SJCRH30 (cell line): ENCODE measurements at regions not wholly inside any gene's neighbourhood (a gene's known extent, or its start where the extent isn't known, plus 50 kb on each side); places are given as distances from the start of the nearest gene placed in this dataset.
"Not testable (repeated sequence)": the region's sequence is repeated elsewhere in the genome, so short reads cannot be mapped to it uniquely, and the experiment has no call there.

Experiments
- DNase-seq, 2 experiments: peaks; one replicate each; pipeline ENCODE4 v3.0.0-alpha.2; 2015 to 2020
- H3K27ac ChIP-seq: fragments of 250-450 bp; sonication (Bioruptor Pico); 2 replicates; pipeline ENCODE4 v1.5.1; 2020; ENCODE audit warnings: mild to moderate bottlenecking, moderate library complexity
- H3K27me3 ChIP-seq: fragments of 250-450 bp; sonication (Bioruptor Pico); 2 replicates; pipeline ENCODE4 v1.5.1; 2020; ENCODE audit warnings: mild to moderate bottlenecking, moderate library complexity
- H3K36me3 ChIP-seq: fragments of 250-450 bp; sonication (Bioruptor Pico); 2 replicates; pipeline ENCODE4 v1.5.1; 2020; ENCODE audit warnings: mild to moderate bottlenecking, moderate library complexity
- H3K4me1 ChIP-seq: fragments of 250-450 bp; sonication (Bioruptor Pico); 2 replicates; pipeline ENCODE4 v1.5.1; 2020; ENCODE audit warnings: mild to moderate bottlenecking, moderate library complexity
- H3K4me3 ChIP-seq: fragments of 250-450 bp; sonication (Bioruptor Pico); 2 replicates; pipeline ENCODE4 v1.5.1; 2020; ENCODE audit warnings: mild to moderate bottlenecking, moderate library complexity
- H3K9me3 ChIP-seq: fragments of 250-450 bp; sonication (Bioruptor Pico); replicated peaks from 2 replicates; pipeline ENCODE4 v1.5.1; 2020; ENCODE audit warnings: mild to moderate bottlenecking, moderate library complexity

GRCh38 chr5:122515210-122515609, 203.2 kb downstream of the SNCAIP start:
- peak overlapping the region; percentile 39 for H3K4me3 ChIP-seq
- H3K27me3 ChIP-seq, H3K36me3 ChIP-seq, H3K4me1 ChIP-seq, DNase-seq, H3K9me3 ChIP-seq, H3K27ac ChIP-seq: not testable (repeated sequence)

GRCh38 chr5:122515709-122516431, 203.8 kb downstream of the SNCAIP start:
- H3K36me3 ChIP-seq, result no peaks in the 10 kb centered on the region
- no peak overlapping the region for H3K27ac ChIP-seq
- H3K9me3 ChIP-seq, result no peaks in the 10 kb centered on the region
- no peaks in the 10 kb centered on the region for H3K4me1 ChIP-seq
- DNase-seq, result peak; percentile 45 to 81
- H3K27me3 ChIP-seq, result no peaks in the 10 kb centered on the region
- peak overlapping the region; percentile 39 for H3K4me3 ChIP-seq

GRCh38 chr5:122516432-122516743, 204.4 kb downstream of the SNCAIP start:
- H3K4me3 ChIP-seq, result no peak overlapping the region
- H3K27ac ChIP-seq, result no peak overlapping the region
- H3K36me3 ChIP-seq, result no peaks in the 10 kb centered on the region
- no peaks in the 10 kb centered on the region for H3K27me3 ChIP-seq
- H3K4me1 ChIP-seq, result no peaks in the 10 kb centered on the region
- no peaks in the 10 kb centered on the region for H3K9me3 ChIP-seq
- DNase-seq, result no peak

- H3K4me3 ChIP-seq, result no peak overlapping the region
- H3K27me3 ChIP-seq, result no peaks in the 10 kb centered on the region
- no peaks in the 10 kb centered on the region for H3K4me1 ChIP-seq
- DNase-seq, result no peak
- no peaks in the 10 kb centered on the region for H3K9me3 ChIP-seq
- no peaks in the 10 kb centered on the region for H3K36me3 ChIP-seq
- H3K27ac ChIP-seq, result no peak overlapping the region
These were observed 205.1 kb downstream of the SNCAIP start for GRCh38 chr5:122517091-122517490.

DNA sequence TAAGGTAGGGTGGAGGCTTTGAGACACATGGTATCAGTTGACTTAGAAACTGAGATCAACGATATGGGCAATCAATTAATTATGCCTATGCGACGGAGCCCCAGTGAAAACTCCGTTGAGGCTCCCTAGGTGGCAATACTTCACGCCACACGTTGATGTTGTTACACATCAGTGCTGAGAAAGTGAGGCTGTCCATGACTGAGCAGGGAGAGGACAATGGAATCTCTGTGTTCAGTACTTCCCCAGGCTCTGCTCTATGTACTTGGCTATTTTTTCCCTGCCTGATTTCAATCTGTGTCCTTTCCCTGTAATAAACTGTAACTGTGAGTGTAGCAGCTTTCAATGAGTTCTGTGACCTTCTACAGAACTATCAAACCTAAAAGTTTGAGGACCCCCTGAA, 211.7 kb downstream of the SNCAIP start:
- Histone ChIP-seq H3K4me3 (no peak overlapping the region), H3K27ac (no peak overlapping the region), H3K27me3 (no peaks in the 10 kb centered on the region), H3K9me3 (no peaks in the 10 kb centered on the region), H3K4me1 (no peaks in the 10 kb centered on the region), H3K36me3 (no peaks in the 10 kb centered on the region)
- DNase-seq, result peak in 1 of 2 experiments; percentile 12

DNA sequence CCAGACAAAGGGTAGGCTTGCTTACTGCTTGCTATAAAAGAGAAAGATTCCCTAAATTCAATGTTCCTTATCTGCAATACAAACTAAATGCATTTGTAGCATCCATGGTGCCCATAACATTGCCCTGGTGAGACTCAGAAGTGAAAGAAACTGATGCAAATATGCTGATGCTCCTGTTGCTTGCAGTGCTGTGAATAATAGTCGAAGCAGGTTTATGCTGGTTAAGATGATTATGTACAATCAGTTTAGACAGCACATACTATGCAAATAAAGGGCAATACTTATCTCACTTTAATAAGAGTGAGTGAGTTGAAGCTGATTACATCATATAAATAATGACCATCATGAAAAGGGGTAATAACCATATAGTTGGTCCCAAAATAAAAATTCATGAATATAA, 215.5 kb downstream of the SNCAIP start:
- no peak for DNase-seq
- Histone ChIP-seq H3K4me3 (no peak overlapping the region), H3K9me3 (no peaks in the 10 kb centered on the region), H3K27ac (no peak overlapping the region), H3K36me3 (no peaks in the 10 kb centered on the region), H3K4me1 (no peaks in the 10 kb centered on the region), H3K27me3 (no peaks in the 10 kb centered on the region)

- peak in 1 of 2 experiments; percentile 26 for DNase-seq
- Histone ChIP-seq H3K27ac (no peak overlapping the region), H3K36me3 (no peaks in the 10 kb centered on the region), H3K4me3 (no peak overlapping the region), H3K9me3 (no peaks in the 10 kb centered on the region), H3K27me3 (no peaks in the 10 kb centered on the region), H3K4me1 (no peaks in the 10 kb centered on the region)
These were observed 220.0 kb downstream of the SNCAIP start for GRCh38 chr5:122532035-122532434.

GRCh38 chr5:122533825-122534224, 221.8 kb downstream of the SNCAIP start:
- no peaks in the 10 kb centered on the region for H3K36me3 ChIP-seq
- no peaks in the 10 kb centered on the region for H3K27me3 ChIP-seq
- no peak overlapping the region for H3K4me3 ChIP-seq
- H3K9me3 ChIP-seq, result no peaks in the 10 kb centered on the region
- DNase-seq, result no peak
- no peaks in the 10 kb centered on the region for H3K4me1 ChIP-seq
- H3K27ac ChIP-seq, result no peak overlapping the region

- H3K4me1 ChIP-seq, result no peaks in the 10 kb centered on the region
- no peaks in the 10 kb centered on the region for H3K9me3 ChIP-seq
- H3K27ac ChIP-seq, result no peak overlapping the region
- DNase-seq, result no peak
- H3K36me3 ChIP-seq, result no peaks in the 10 kb centered on the region
- no peak overlapping the region for H3K4me3 ChIP-seq
- H3K27me3 ChIP-seq, result no peaks in the 10 kb centered on the region
These were observed 222.8 kb downstream of the SNCAIP start for GRCh38 chr5:122534829-122535228.

- H3K4me3 ChIP-seq, result no peak overlapping the region
- no peaks in the 10 kb centered on the region for H3K9me3 ChIP-seq
- DNase-seq, result no peak
- no peaks in the 10 kb centered on the region for H3K27me3 ChIP-seq
- no peaks in the 10 kb centered on the region for H3K4me1 ChIP-seq
- H3K27ac ChIP-seq, result no peak overlapping the region
- H3K36me3 ChIP-seq, result no peaks in the 10 kb centered on the region
These were observed 229.4 kb downstream of the SNCAIP start for GRCh38 chr5:122541388-122541787.

GRCh38 chr5:122545986-122546385, 228.9 kb upstream of the SNX2 start:
- no peak for DNase-seq
- no peak overlapping the region for H3K27ac ChIP-seq
- no peaks in the 10 kb centered on the region for H3K4me1 ChIP-seq
- no peaks in the 10 kb centered on the region for H3K36me3 ChIP-seq
- H3K27me3 ChIP-seq, result no peaks in the 10 kb centered on the region
- no peaks in the 10 kb centered on the region for H3K9me3 ChIP-seq
- no peak overlapping the region for H3K4me3 ChIP-seq

- Histone ChIP-seq H3K27ac (no peak overlapping the region), H3K36me3 (no peaks in the 10 kb centered on the region), H3K4me1 (no peaks in the 10 kb centered on the region), H3K9me3 (no peaks in the 10 kb centered on the region), H3K4me3 (no peak overlapping the region), H3K27me3 (no peaks in the 10 kb centered on the region)
- DNase-seq, result no peak
These were observed 227.7 kb upstream of the SNX2 start for GRCh38 chr5:122547219-122547618.

DNA sequence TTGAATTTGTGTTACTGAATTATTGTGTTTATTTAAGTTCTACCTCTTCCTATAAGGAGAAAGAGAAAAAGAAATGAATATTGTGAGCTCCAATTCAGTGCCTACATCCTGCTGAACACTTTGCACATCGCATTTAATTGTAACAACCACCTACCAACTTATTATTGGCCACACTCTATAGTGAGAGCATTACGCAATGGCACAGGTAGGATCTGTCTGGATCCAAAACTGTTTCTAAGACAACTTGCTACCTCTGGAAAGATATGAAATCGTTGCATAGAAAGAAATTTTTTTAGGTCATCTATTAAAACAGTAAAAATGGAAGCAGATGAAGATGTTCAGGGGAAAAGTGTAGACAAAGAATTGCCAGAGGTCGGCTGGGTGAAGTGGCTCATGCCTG, 227.2 kb upstream of the SNX2 start:
- no peaks in the 10 kb centered on the region for H3K4me1 ChIP-seq
- no peak overlapping the region for H3K27ac ChIP-seq
- H3K27me3 ChIP-seq, result no peaks in the 10 kb centered on the region

GRCh38 chr5:122559676-122560075, 215.2 kb upstream of the SNX2 start:
- no peak for DNase-seq
- no peak overlapping the region for H3K4me3 ChIP-seq
- H3K36me3 ChIP-seq, result no peaks in the 10 kb centered on the region

More for the DNA sequence above, 227.2 kb upstream of the SNX2 start:
- Histone ChIP-seq H3K36me3 (no peaks in the 10 kb centered on the region), H3K9me3 (no peaks in the 10 kb centered on the region), H3K4me3 (no peak overlapping the region)
- DNase-seq, result no peak

GRCh38 chr5:122561209-122561608, 213.7 kb upstream of the SNX2 start:
- Histone ChIP-seq H3K27ac (no peak overlapping the region), H3K4me3 (no peak overlapping the region), H3K36me3 (no peaks in the 10 kb centered on the region), H3K9me3 (no peaks in the 10 kb centered on the region), H3K4me1 (no peaks in the 10 kb centered on the region), H3K27me3 (no peaks in the 10 kb centered on the region)
- no peak for DNase-seq

More at GRCh38 chr5:122559676-122560075, 215.2 kb upstream of the SNX2 start:
- no peaks in the 10 kb centered on the region for H3K4me1 ChIP-seq
- no peaks in the 10 kb centered on the region for H3K9me3 ChIP-seq
- H3K27ac ChIP-seq, result no peak overlapping the region
- no peaks in the 10 kb centered on the region for H3K27me3 ChIP-seq

DNA sequence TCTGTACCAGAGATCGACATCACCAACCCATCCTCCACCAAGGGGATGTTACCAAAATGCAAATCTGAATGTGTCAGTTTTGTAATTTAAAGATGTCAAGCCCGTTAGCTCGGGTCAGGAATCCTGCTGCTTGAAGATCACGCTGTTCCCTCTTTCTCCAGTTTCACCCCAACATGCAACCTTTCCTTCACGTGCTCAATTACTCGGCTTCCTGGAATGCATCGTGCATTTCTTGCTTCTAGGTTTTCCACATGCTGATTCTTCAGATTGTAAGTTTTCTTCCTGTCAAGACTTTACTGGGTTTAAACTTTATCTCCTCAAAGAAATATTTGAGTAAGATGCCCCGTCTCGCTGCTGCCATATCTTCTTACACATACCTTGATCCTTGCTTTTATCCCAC, 209.5 kb upstream of the SNX2 start:
- no peaks in the 10 kb centered on the region for H3K4me1 ChIP-seq
- H3K4me3 ChIP-seq, result no peak overlapping the region
- H3K27ac ChIP-seq, result no peak overlapping the region
- no peaks in the 10 kb centered on the region for H3K9me3 ChIP-seq
- no peak for DNase-seq
- no peaks in the 10 kb centered on the region for H3K27me3 ChIP-seq
- H3K36me3 ChIP-seq, result no peaks in the 10 kb centered on the region
